Heart left ventricle (tissue), 13 donors: ENCODE measurements at regions not wholly inside any gene's neighbourhood (a gene's known extent, or its start where the extent isn't known, plus 50 kb on each side); places are given as distances from the start of the nearest gene placed in this dataset.

ENCODE experiments used
- CTCF ChIP-seq, 12 donors: fragments of 200-600 bp; sonication (generic) in 4 of 12; IDR thresholded peaks; one replicate each; pipeline versions ENCODE4 v1.5.0 to v1.8.0; 2018 to 2022; ENCODE audit warnings: antibody characterized with exemption in 12 of 12, mild to moderate bottlenecking in 5 of 12
- POLR2A ChIP-seq, 2 donors: fragments of 450-650 bp; IDR thresholded peaks; one replicate each; pipeline ENCODE4 v1.6.1; 2017; ENCODE audit warnings: antibody characterized with exemption in 2 of 2, mild to moderate bottlenecking in 2 of 2, moderate library complexity in 2 of 2
- donor health status: ischemic (EF 13 %, LVEDD 7.1; RV severe dilation, severe dysfunction).
- donor health status: DM: no; HTN: yes; CAD: no.
- donor health status: DM: no; HTN: no; CAD: no.
- donor health status: ischemic (EF 25% LVEDD 6.9; RV normal size, moderate dysfunction).
- donor health status: ischemic (EF 25% LVEDD 5.7; RV mildly dilated, moderate dysfunction).
- donor health status: ischemic (EF 35%, LVEDD 5.7; RV mildly dilated, moderate dysfunction).
- donor health status: nonischemic (EF 11% LVEDD 7.7; RV severe dilation, severe dysfunction).
- donor health status: DM: yes; HTN: yes; CAD: no.
- donor health status: PGD.
- donor health status: ischemic (EF 29% LVEDD 5.4; RV normal size, mild dysfunction).
- donor health status: nonischemic (EF 23%, LVEDD 6.1; RV moderate dilation, normal function).

- TF ChIP-seq POLR2A (IDR thresholded peaks at IDR 0.05) (no peak), CTCF (IDR thresholded peaks at IDR 0.05) (no peak)
Observed at GRCh38 chr18:5828913-5829312, 66.4 kb downstream of the TMEM200C start.
